Activated T-cell treated with anti-CD3 and anti-CD28 coated beads, Interleukin-2, amount 50 U/mL, for 48 hours (primary cell): ENCODE measurements at regions not wholly inside any gene's neighbourhood (a gene's known extent, or its start where the extent isn't known, plus 50 kb on each side); places are given as distances from the start of the nearest gene placed in this dataset.
"Not testable (repeated sequence)": the region's sequence is repeated elsewhere in the genome, so short reads cannot be mapped to it uniquely, and the experiment has no call there.

Source experiments
- DNase-seq, 2 experiments: peaks; one replicate each; pipeline ENCODE4 v3.0.0-alpha.2; 2020

GRCh38 chr5:156170351-156170961 is 156.5 kb upstream of the SGCD start:
- no peak for DNase-seq

GRCh38 chr5:156174225-156174624 is 152.7 kb upstream of the SGCD start:
- DNase-seq: no peak

GRCh38 chr5:156178117-156178516 is 148.8 kb upstream of the SGCD start:
- DNase-seq: no peak

GRCh38 chr5:156181656-156182055 is 145.3 kb upstream of the SGCD start:
- DNase-seq: no peak

- no peak for DNase-seq
Measured at GRCh38 chr5:156182174-156182967, 144.6 kb upstream of the SGCD start.

GRCh38 chr5:156186760-156187159 is 140.2 kb upstream of the SGCD start:
- DNase-seq: no peak

- DNase-seq: no peak
Measured at GRCh38 chr5:156188016-156188415, 138.9 kb upstream of the SGCD start.

GRCh38 chr5:156189628-156190027 is 137.3 kb upstream of the SGCD start:
- no peak for DNase-seq

- no peak for DNase-seq
Measured at GRCh38 chr5:156191547-156191946, 135.4 kb upstream of the SGCD start.

- DNase-seq: no peak
Measured at GRCh38 chr5:156197042-156197635, 129.8 kb upstream of the SGCD start.

- DNase-seq: no peak
Measured at GRCh38 chr5:156199045-156199444, 127.9 kb upstream of the SGCD start.

- no peak for DNase-seq
Measured at GRCh38 chr5:156200938-156201787, 125.8 kb upstream of the SGCD start.

- DNase-seq: no peak
Measured at GRCh38 chr5:156201788-156202403, 125.1 kb upstream of the SGCD start.

GRCh38 chr5:156208271-156208670 is 118.7 kb upstream of the SGCD start:
- DNase-seq: no peak

GRCh38 chr5:156218367-156219158 is 108.4 kb upstream of the SGCD start:
- DNase-seq: no peak

- DNase-seq: no peak
Measured at GRCh38 chr5:156219483-156220005, 107.4 kb upstream of the SGCD start.

- no peak for DNase-seq
Measured at GRCh38 chr5:156221816-156222215, 105.1 kb upstream of the SGCD start.

- DNase-seq: no peak
Measured at GRCh38 chr5:156223547-156223946, 103.4 kb upstream of the SGCD start.

GRCh38 chr5:156226485-156226884 is 100.5 kb upstream of the SGCD start:
- not testable (repeated sequence) for DNase-seq

- no peak for DNase-seq
Measured at GRCh38 chr5:156230887-156231286, 96.1 kb upstream of the SGCD start.

- DNase-seq: no peak
Measured at GRCh38 chr5:156232251-156232869, 94.6 kb upstream of the SGCD start.
